A204.1 (cell line): ENCODE measurements at regions not wholly inside any gene's neighbourhood (a gene's known extent, or its start where the extent isn't known, plus 50 kb on each side); places are given as distances from the start of the nearest gene placed in this dataset.
"Not testable (repeated sequence)": the region's sequence is repeated elsewhere in the genome, so short reads cannot be mapped to it uniquely, and the experiment has no call there.

Source experiments
- FAIRE-seq: peaks from 2 replicates; lab custom pipeline; 2012; peaks lifted over from hg19 to GRCh38; lab: Jason Lieb, UNC

DNA sequence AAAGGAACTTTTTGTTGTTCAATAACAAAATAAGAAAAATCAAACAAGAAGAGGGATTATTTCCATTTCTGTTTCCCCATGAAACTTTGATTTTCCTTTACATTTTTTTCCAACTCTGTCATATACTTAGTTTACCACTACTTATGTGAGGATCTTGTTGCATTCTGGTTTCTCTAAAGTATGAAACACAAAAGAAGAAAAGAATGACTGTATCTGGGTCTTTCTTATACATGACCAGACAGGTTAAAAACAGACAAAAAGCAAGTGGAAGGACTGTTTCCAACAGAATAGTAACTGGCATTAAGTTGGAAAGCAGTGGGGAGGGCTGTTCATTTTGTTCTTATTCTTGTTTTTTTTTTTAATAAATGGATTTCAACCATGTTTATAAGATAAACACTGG is 1207.8 kb upstream of the FAM98A start:
- FAIRE-seq: no peak

DNA sequence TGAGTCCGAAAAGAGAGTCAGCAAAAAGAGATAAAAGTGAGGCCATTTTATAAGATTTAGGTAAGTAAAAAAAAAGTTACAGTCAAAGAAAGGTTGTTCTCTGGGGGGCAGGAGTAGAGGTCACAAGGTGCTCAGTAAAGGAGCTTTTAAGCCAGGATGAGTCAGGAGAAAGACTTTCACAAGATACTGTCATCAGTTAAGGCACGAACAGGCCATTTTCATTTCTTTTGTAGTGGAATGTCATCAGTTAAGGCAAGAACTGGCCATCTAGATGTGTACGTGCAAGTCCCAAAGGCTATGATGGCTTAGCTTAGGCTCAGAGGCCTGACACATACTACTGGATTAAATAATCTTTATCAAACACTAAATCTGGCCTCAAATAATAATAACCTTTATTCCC is 1207.3 kb upstream of the FAM98A start:
- FAIRE-seq: no peak

DNA sequence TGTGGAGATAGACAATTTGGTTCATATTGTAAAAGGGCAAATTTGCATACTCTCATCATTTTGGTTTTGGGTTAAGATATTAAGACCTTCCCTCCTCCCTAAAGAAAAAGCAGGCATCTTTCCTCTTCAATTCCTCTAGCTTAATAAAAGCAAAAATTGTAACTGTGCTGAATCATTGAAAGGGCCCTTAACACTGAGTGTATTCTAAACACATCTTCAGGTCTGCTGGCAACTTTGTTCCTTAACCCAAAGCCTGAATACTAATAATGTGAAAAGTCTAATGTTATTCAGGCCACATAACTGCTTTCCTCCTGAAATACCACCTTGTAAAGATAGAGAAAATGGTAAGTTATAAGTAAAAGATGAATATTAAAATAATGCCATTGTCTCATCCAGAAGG is 1200.5 kb upstream of the FAM98A start:
- FAIRE-seq: no peak

DNA sequence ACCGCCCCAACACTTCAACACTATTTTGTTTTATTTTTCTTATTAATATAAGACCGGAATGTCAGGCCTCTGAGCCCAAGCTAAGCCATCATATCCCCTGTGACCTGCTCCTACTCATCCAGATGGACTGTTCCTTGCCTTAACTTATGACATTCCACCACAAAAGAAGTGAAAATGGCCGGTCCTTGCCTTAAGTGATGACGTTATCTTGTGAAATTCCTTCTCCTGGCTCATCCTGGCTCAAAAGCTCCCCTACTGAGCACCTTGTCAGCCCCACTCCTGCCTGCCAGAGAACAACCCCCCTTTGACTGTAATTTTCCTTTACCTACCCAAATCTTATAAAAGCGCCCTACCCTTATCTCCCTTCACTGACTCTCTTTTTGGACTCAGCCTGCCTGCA is 1196.5 kb upstream of the FAM98A start:
- not testable (repeated sequence) for FAIRE-seq

DNA sequence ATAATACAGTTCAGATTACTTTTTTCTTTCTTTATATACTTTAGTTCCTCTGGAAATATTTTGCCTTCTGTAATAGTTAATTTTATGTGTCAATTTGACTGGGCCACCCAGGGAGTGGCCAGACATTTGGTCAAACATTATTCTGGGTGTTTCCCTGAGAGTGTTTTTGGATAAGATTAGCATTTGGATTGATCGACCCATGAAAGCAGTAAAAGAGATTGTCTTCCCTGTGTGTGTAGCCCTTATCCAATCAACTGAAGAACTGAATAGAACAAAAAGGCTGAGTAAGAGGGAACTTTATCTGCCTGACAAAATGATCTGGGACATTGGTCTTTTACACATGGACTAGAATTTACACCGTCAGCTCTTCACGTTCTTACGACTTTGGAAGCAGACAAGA is 1190.1 kb upstream of the FAM98A start:
- no peak for FAIRE-seq

DNA sequence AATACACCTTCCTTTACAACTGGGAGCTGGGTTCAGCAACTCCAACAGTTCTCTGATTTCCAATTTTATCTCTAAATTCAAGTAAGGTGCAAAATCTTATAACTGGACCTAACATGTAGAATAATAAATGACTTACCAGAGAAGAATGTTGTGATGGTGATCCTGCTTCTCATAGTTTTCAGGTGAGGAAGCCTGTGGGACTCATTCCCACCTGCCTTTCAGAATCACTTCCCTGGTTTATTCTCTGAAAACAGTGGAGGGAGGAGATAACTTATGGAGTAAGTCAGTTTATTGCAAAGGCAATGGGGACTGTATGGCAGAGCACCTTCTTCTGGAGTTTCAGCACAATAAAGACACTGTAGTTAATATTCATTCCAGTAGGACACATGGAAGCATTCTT is 1188.2 kb upstream of the FAM98A start:
- no peak for FAIRE-seq

DNA sequence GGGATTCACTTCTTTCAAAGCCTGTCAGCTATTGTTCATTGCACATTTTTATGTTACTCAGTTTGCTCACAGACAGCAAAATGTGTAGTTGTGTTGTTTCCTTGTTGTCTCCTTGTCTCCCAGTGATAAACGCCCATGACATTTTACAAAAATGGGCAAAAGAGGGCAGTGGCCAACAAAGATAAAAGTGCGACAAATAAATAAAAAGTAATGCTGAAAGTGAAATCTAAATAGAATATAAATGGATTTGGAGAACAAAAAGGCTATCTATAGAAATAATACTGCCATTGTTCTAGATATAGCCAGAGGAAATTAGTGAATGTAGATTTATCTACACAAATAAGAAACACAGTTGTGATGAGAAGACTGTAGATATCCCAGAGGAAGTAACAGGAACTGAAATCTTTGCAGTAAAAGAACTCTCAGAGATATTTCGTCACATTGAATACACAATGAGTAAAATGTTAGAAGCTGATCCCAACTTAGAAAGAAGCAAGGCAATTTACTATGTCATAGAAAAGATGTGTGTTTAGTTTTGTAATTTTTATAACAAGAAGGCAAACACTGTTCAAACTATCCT is 1186.2 kb upstream of the FAM98A start:
- no peak for FAIRE-seq

DNA sequence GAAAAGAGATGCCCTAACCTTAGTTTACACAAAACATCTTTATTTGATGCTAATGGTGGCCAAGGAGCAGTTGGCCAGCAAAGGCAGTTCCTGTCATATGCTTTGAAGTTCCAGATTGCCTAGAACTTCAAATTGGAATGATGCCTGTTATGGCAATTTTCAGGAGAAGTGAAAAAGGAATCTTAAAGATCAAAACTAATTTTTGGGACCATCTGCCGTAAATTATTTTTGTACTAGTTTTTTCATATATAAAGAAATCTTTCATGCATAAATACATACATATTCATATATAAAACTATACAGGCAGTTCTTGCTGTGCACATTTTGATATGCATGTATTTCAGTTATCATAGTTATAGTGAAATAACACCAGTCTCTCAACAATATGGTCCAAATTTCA is 1185.6 kb upstream of the FAM98A start:
- no peak for FAIRE-seq

DNA sequence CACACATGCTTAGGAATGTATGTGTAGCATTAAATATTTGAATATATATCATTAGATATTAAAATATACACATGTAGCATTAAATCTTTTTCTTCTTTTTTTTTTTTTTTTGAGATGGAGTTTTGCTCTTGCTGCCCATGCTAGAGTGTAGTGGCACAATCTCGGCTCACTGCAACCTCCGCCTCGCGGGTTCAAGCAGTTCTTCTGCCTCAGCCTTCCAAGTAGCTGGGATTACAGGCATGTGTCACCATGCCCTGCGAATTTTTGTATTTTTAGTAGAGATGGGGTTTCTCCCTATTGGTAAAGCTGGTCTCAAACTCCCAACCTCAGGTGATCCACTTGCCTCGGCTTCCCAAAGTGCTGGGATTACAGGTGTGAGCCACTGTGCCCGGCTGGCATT is 1151.6 kb upstream of the FAM98A start:
- not testable (repeated sequence) for FAIRE-seq

DNA sequence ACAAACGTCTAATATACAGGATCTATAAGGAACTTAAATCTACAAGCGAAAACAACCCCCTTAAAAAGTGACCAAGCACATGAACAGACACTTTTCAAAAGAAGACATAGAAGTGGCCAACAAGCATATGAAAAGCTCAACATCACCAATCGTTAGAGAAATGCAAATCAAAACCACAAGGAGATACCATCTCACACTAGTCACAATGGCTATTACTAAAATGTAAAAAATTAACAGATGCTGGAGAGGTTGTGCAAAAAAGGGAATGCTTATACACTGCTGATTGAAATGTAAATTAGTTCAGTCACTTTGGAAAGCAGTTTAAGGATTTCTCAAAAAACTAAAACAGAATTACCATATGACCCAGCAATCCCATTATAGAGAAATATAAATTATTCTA is 1148.5 kb upstream of the FAM98A start:
- FAIRE-seq: no peak

DNA sequence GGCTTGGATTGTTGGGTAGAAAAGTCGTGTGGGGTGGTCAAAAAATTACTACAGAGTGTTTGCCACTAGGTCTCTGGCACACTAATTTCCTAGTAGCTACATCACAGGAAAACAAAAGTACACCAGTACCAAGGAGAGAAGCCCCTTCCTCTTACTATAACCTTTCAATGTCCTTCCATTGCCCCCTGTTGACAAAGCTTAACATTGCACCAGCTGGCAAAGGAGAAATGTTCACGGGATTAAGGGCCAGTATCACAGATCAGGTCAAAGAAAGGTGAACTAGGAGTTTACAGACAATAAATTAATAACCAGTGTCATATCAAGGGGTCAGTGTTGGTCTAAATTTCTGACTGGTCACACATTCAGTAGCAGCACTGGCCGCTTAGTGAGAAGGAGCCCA is 1139.6 kb upstream of the FAM98A start:
- no peak for FAIRE-seq

DNA sequence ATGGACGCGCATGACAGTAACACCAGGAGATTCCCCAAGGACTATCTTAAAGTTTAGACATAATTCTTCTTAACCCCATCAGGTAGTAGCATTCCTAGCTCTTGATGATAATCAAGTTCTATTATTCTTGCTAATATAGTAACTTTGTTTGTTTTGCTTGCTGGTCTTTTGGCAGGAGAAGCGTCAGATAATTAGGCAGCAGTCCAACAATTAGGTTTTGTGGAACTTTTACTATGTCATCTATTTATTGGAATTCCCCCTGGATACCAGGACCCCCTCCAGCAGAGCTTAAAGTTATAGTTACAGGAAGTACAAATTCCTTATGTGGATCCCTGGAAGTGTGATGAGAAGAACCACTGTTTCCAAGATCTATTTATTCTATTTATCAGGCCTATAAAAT is 1138.0 kb upstream of the FAM98A start:
- no peak for FAIRE-seq

DNA sequence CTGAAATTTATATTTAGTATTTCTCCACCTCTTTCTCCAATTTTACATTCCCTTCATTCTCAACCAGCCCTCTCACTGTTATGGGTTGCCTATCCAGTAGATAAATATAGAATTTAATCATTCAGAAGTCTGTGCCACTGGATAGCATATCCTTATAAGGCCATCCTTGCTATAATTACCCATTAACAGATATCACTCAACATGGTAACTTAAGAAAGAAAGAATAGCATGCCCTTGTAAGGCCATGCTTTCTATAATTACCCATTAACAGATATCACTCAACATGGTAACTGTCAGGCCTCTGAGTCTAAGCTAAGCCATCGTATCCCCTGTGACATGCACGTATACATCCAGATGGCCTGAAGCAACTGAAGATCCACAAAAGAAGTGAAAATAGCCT is 1137.4 kb upstream of the FAM98A start:
- no peak for FAIRE-seq

DNA sequence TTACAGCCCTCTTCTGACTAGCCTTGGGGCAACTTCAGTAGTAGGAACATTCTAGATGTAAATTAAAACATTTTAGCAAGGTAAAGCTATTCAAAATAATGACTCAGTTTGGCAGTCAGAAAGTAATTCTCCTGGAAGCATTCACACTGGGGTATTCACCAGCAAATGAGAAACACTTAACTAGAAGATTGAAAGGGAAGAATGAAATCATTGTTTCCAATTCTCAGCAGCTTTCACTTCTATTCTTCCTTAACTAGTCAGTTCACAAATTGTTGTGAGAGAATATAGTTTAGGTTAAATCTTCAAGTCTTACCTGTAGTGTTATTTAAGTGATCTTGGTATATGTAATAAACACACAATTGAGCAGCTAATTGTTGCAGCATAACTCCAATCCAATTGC is 1135.6 kb upstream of the FAM98A start:
- no peak for FAIRE-seq

DNA sequence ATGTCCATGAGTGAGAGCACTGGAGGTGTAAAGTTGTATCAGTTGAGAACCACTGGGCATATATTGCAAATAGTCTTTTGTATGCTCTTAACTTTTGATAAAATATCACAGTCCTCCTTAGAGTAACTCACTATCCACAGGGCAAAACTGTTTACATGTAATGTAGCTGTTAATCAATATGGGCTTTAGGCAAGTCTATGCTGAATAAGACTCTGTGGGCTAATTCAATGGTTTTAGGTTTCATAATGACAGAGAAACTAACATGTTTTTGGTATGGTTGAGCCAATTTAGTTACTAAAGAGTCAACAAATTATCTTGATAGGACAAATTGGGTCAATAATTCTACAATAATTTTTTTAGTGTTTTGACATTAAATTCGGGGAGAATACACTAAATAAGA is 1134.9 kb upstream of the FAM98A start:
- FAIRE-seq: no peak

DNA sequence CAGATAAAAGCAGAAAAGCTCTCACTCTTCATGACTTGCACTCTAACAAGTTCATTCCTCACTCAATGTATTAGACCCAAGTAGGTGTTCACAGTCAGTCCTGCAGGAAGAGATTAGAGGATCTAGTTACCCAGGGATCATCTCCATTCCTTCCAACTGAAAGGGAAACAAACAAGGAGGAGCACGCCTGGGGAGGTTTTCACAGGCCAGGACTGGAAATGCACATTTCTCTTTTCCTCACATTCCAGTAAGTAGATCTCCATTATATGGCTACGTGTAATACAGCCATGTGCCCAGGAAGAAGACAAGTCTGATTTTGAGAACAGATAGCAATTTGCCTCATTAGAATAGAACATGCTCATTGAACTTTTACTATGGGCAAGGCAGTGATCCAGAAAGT is 1132.2 kb upstream of the FAM98A start:
- FAIRE-seq: no peak

DNA sequence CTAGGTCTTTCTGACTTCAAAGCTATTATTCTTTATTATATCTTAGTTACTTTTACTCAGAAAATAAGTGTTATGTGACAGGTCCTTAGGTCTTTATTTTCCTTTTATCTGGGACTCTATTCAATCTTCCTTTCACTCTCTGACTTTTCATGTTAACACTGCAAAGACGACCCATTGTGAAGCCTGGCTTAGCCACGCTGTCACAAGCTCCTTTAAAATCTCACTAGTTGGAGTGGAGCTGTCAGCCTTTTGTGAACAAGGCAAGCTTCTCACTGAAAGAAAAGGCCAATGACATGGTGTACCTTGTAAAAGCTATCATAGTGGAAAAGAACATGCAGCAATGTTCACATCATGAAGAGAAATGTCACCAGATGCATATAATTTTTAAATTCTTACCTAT is 1130.7 kb upstream of the FAM98A start:
- FAIRE-seq: no peak

DNA sequence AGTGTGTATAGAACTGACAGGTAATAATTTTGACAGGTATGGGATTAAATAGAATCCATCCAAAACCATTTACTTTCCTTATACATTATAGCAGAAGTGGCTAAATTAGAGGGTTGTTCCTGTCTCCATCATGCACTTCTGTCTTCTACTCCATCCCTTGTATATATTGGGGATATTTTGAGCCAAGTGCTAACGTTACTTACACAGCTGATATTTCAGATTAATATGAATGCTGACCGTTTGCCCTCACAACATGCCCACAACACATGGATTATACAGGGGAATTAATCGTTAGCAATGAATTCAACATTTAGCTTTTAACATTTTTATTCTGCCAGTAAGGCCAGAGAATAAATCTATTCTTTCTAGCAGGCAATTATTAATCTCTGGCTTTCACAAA is 1125.0 kb upstream of the FAM98A start:
- FAIRE-seq: no peak

DNA sequence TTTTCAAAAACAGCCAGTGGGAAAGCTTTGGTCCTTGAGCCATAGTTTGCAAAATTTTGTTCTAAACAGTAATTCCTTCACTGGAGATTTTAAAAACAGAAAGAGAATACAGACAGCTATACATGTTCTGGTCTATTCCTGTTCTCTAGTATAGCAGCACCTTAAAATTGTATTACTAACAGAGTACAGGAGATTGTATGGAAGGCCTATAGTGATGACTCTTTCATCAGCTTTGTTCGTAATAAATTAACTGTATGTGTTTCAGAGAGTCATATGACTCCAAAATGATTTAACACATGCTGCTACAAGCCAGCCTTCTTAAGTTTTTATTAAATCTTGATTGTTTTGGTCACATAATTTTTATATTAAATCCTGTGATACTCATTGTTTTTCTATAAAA is 1124.6 kb upstream of the FAM98A start:
- FAIRE-seq: no peak

DNA sequence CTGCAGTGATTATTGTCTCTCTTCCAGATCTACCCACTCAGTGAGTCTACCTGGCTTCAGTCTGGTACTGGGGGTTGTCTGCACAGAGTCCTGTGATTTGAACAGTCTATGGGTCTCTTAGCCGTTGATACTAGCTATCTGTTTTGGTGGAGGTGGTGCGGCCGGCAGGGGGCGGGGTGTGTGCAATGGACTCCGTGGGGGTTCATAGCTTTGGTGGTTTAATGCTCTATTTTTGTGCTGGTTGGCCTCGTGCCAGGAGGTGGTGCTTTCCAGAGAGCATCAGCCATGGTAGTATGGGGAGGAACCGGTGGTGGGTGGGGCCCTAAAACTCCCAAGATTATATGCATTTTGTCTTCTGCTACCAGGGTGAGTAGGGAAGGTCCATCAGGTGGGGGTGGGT is 1120.1 kb upstream of the FAM98A start:
- no peak for FAIRE-seq

DNA sequence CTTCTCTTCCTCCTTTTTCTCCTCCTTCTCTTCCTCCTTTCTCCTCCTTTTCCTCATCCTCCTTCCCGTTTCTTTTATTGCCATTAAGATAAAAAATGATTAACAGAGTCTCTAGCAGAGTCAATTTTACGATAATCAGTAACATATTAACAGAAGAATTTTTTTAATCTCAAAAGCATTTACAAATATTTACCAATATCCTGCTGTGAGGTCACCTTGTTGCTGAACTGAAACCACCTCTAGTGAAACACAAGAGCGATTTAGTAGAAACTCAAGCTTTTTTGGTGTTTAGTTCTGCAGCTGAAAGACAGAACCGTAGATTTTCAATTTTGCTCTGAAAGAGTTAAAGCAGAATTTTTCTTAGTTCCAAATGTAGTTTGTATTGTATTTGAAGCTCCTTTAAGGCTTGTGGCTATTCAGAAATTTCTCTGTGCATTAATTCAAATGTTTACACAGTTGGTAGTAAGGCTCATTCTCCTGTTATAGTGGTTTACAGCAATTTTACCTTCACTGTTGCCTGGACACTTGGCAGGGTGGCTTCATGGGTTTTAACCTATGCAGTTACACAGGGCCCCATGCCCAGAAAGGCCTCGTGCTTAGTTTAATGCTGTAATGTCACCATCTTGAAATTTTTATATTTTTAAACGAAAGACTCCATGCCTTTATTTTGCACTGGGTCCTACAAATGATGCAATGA is 1106.6 kb upstream of the FAM98A start:
- no peak for FAIRE-seq

DNA sequence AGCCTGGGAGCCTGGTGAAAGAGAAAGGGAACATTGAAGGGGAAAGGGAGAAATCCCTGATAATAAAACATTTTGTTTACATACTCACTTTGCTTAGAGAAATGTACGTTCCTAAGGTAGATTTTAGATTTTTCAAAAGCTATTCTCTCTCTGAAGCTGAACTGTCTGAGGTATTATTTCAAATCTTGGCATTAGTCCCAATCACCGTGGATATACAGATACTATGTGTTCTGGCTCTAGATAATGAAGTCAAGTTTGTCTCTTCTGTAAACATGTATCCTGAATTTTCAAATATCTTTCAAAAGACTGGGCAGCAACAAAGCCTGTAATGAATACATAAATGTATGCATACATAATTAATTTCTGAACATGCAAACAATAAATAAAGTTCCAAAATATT is 1104.2 kb upstream of the FAM98A start:
- no peak for FAIRE-seq

DNA sequence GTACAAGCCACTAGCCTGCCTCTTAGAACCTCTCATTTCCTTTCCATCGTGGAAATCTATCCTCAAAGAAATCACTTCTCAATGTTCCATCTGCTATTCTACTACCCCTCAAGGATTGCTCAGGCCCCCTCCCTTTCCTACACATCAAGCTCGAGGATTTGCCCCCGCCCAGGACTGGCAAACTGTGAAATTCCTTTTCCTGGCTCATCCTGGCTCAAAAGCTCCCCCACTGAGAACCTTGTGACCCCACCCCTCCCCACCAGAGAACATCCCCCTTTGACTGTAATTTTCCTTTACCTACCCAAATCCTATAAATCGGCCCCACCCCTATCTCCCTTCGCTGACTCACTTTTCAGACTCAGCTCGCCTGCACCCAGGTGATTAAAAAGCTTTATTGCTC is 1103.3 kb upstream of the FAM98A start:
- FAIRE-seq: not testable (repeated sequence)

DNA sequence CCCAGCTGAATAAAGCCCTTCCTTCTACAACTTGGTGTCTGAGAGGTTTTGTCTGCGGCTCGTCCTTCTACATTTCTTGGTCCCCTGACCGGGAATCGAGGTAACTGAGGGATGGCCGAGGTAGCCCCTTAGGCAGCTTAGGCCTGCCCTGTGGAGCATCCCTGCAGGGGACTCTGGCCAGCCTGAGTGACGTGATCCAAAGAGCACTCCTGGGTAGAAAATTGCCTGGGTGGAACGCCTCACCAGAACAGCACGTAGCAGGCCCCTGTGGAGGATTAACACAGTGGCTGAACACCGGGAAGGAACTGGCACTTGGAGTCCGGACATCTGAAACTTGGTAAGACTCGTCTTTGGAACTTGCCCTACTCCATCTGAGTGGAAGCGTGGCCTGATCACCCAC is 1078.5 kb upstream of the FAM98A start:
- not testable (repeated sequence) for FAIRE-seq

DNA sequence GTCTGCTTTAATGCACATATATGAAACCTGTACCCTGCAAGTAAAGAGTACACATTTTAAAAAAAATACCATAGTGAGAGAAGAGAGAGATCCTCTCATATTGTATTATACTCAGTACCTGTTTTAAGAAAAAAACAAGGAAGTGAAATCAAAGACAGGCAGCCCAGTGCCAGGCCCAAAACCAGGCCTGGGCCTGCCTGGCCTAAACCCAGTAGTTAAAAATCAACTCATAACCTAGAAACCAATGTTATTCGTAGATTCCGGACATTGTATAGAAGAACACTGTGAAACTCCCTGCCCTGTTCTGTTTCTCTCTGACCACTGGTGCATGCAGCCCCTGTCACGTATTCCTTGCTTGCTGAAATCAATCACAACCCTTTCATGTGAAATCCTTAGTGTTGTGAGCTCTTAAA is 1078.0 kb upstream of the FAM98A start:
- not testable (repeated sequence) for FAIRE-seq
